ENCODE measurements at regions not wholly inside any gene's neighbourhood (a gene's known extent, or its start where the extent isn't known, plus 50 kb on each side); places are given as distances from the start of the nearest gene placed in this dataset.

GRCh38 chr11:98365941-98366340 lies 654.8 kb upstream of the CNTN5 start:
- Histone ChIP-seq H3K79me1 (ENCODE audit: low read depth in 1 of 2, low read length in 2 of 2) (no peaks in the 10 kb centered on the region), H4K20me1 (ENCODE audit: insufficient read depth, low read length) (no peaks in the 10 kb centered on the region), H3K9ac (ENCODE audit: low read depth, low read length) (no peak overlapping the region), H2BK120ac (ENCODE audit: low read depth, low read length) (no peak overlapping the region), H4K5ac (ENCODE audit: low read depth, low read length) (no peak overlapping the region), H2BK15ac (ENCODE audit: low read depth, low read length) (no peak overlapping the region), H3K4me2 (ENCODE audit: low read depth, low read length) (no peak overlapping the region), H3K36me3 (ENCODE audit: control insufficient read depth, insufficient read depth, low read length) (no peaks in the 10 kb centered on the region), H4K91ac (ENCODE audit: insufficient read depth, low read depth, low read length) (no peak overlapping the region), H4K8ac (ENCODE audit: low read depth in 2 of 2, low read length in 2 of 2) (no peak overlapping the region), H3K27ac (ENCODE audit: insufficient read depth, low read length) (no peak overlapping the region), H2AK9ac (replicated peaks; ENCODE audit: low read depth, low read length, poor library complexity) (no peak overlapping the region), H3K18ac (ENCODE audit: low read depth, low read length) (no peak overlapping the region), H2AK5ac (ENCODE audit: low read depth, low read length) (no peak overlapping the region), H3K4me1 (ENCODE audit: control insufficient read depth, insufficient read depth, low read length) (no peaks in the 10 kb centered on the region), H3K23ac (ENCODE audit: low read depth, low read length) (no peak overlapping the region), H2BK5ac (ENCODE audit: low read depth, low read length, poor library complexity, severe bottlenecking) (no peak overlapping the region), H3K4ac (ENCODE audit: low read depth, low read length) (no peak overlapping the region), H3K56ac (ENCODE audit: extremely low read depth, insufficient read depth, low read length) (no peak overlapping the region), H2BK20ac (ENCODE audit: low read depth, low read length) (no peak overlapping the region), H3K9me1 (ENCODE audit: insufficient read depth, low read length) (no peaks in the 10 kb centered on the region), H3K4me3 (ENCODE audit: insufficient read depth, low read depth, low read length) (no peak overlapping the region), H3K27me3 (ENCODE audit: control insufficient read depth, insufficient read depth, low read length) (no peaks in the 10 kb centered on the region), H2AFZ (replicated peaks; ENCODE audit: low read length, poor library complexity) (no peak overlapping the region), H3K14ac (replicated peaks; ENCODE audit: low read depth, low read length) (no peak overlapping the region), H3K9me3 (ENCODE audit: control insufficient read depth, insufficient read depth, low read length) (peaks cover 2% of the 10 kb centered on the region; the same call in 1 of the 2 replicates)
- no peak for TF ChIP-seq MAFK (IDR thresholded peaks at IDR 0.05; ENCODE audit: low read depth, low read length)
- no peak for TF ChIP-seq ELK1 (IDR thresholded peaks at IDR 0.05; ENCODE audit: borderline replicate concordance, low read depth, low read length)
- no peak for TF ChIP-seq RCOR1 (IDR thresholded peaks at IDR 0.05; ENCODE audit: insufficient replicate concordance, low read length)
- no peak for TF ChIP-seq POLR2A (IDR thresholded peaks at IDR 0.05; ENCODE audit: low read depth, low read length)
- TF ChIP-seq BHLHE40 (IDR thresholded peaks at IDR 0.05; ENCODE audit: low read depth, low read length) = no peak
- peak; percentile 50; the same call in 1 of the 2 replicates for TF ChIP-seq NFE2L2 (IDR thresholded peaks at IDR 0.05; ENCODE audit: low read depth, low read length)
- no peak for TF ChIP-seq USF2 (IDR thresholded peaks at IDR 0.05; ENCODE audit: low read depth, low read length)
- no peak for DNase-seq
- WGBS, 2 experiments (ENCODE audit: extremely low coverage in 2 of 2, insufficient read length in 1 of 2) = no CpG with 5 or more reads among the region's 2 CpGs
- ChIA-PET CTCF (no interaction called here), POLR2A (ENCODE audit: unreplicated experiment) (no interaction called here)
- no TSS peak for BruUV-seq (replicated peaks)
- dilution Hi-C loops (cut with HindIII; ENCODE audit: low sequenced_read_pairs, unreplicated experiment) = no loop called here
- no peak for ATAC-seq (ENCODE audit: low read depth)
- in situ Hi-C loops (cut with MboI; ENCODE audit: low sequenced_read_pairs) = no loop called here
- intact Hi-C loops (cut with micrococcal nuclease) = no loop called here

Measured in IMR-90 (cell line).